T-helper 1 cell treated with Interleukin-12 subunit alpha and Interleukin-12 subunit beta and Interleukin-4 antibody, amounts not matched to agents 30 μg/mL and 1 μg/mL, for 36 hours (primary cell): ENCODE measurements at regions not wholly inside any gene's neighbourhood (a gene's known extent, or its start where the extent isn't known, plus 50 kb on each side); places are given as distances from the start of the nearest gene placed in this dataset.

Experiments used
- H3K27ac Mint-ChIP-seq: one replicate; pipeline ENCODE4 v1.8.0; 2021; ENCODE audit warnings: mild to moderate bottlenecking, mixed read lengths
- H3K27me3 Mint-ChIP-seq: one replicate; pipeline ENCODE4 v1.8.0; 2021; ENCODE audit warnings: low read depth, mixed read lengths
- H3K36me3 Mint-ChIP-seq: one replicate; pipeline ENCODE4 v1.8.0; 2021; ENCODE audit warnings: low read depth, mixed read lengths
- H3K4me1 Mint-ChIP-seq: one replicate; pipeline ENCODE4 v1.8.0; 2021; ENCODE audit warnings: low read depth, mixed read lengths
- H3K4me3 Mint-ChIP-seq: one replicate; pipeline ENCODE4 v1.8.0; 2021; ENCODE audit warnings: mild to moderate bottlenecking, moderate library complexity, mixed read lengths
- H3K9me3 Mint-ChIP-seq: one replicate; pipeline ENCODE4 v1.8.0; 2021; ENCODE audit warnings: mixed read lengths

DNA sequence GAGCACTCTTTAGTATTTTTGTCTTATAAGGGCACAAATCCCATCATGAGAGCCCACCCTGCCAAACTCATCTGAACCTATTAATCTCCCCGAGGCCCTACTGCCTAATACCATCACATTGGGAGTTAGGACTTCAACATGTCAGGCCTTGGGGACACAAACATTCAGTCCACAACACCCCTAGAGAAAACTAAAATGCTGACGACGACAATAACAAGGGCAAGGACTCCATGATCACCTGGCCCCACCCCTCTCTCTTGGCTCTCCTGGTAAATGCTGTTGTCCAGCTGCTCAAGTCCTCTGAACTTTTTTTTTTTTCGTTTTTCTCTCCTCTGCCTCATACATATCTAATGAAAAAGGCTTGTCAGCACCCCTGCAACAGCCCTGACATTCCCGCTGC is 118.8 kb upstream of the MKI67 start:
- Mint-ChIP-seq H3K4me1 (no peaks in the 10 kb centered on the region), H3K9me3 (no peaks in the 10 kb centered on the region), H3K4me3 (no peak overlapping the region), H3K36me3 (no peaks in the 10 kb centered on the region), H3K27me3 (no peaks in the 10 kb centered on the region), H3K27ac (no peak overlapping the region)

DNA sequence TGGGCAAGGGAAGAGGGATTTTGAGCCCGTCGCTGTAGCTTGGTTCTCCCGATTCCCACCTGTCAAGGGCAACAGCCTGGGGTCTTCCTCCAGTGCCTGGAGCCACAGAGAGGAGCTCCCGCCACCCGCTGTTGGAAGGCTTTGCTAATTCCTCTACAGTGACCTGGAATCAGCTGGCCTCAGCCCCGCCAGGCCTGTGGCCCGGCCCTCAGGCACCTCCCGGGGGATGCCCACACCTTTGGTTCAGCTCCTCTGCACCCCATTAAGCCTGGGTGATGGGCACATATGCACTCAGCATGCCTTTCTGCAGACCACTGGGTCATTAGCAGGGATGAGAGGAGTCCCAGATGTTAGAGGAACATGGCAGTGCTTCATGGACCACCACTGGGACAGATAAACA is 121.4 kb upstream of the MKI67 start:
- H3K27me3 Mint-ChIP-seq: no peaks in the 10 kb centered on the region
- H3K27ac Mint-ChIP-seq: no peak overlapping the region

DNA sequence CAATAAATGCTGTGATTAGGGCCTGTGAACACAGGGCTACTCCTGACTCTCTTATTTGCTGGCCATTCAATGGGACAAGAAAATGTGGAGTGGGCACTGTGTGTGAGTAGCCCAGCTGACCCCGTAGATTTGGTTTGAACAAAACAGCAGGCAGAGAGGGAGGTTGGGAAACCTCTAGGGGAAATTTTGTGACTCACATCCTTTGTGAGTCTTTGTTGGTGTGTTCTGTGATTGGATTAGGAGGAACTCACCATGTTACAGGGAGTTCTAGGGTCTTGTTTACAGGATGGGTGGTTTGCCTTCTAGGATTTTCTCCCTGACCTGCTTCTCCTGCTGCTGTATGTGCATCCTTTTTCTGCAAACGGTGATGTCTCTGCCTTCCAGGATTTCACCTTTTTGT is 128.3 kb upstream of the MKI67 start:
- Mint-ChIP-seq H3K27me3 (peaks cover 4% of the 10 kb centered on the region), H3K4me1 (peaks cover 7% of the 10 kb centered on the region), H3K36me3 (no peaks in the 10 kb centered on the region), H3K9me3 (no peaks in the 10 kb centered on the region), H3K27ac (no peak overlapping the region), H3K4me3 (no peak overlapping the region)

More for the DNA sequence above, 121.4 kb upstream of the MKI67 start:
- Mint-ChIP-seq H3K36me3 (no peaks in the 10 kb centered on the region), H3K9me3 (no peaks in the 10 kb centered on the region), H3K4me1 (no peaks in the 10 kb centered on the region), H3K4me3 (no peak overlapping the region)

DNA sequence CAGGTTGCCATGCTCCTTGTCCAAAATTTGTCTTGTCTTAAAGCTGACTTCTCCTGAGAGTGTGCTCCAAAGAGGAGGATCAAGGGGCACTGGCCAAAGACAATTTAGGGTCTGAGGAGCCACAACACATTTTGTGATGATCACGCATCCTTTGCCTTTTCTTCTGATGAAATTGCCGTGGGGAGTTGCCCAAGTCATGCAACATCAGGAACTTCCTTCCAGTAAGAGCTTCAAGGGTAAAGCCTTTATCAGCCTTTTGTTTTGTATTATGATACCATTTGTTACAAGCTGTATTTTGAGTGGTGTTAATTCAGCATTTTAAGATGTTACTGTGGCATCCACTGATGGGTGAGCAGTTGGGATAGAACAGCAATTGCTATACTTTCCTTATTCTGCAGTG is 131.2 kb upstream of the MKI67 start:
- Mint-ChIP-seq H3K27me3 (peaks cover 4% of the 10 kb centered on the region), H3K27ac (no peak overlapping the region), H3K9me3 (no peaks in the 10 kb centered on the region), H3K4me1 (peaks cover 7% of the 10 kb centered on the region), H3K4me3 (no peak overlapping the region), H3K36me3 (no peaks in the 10 kb centered on the region)

DNA sequence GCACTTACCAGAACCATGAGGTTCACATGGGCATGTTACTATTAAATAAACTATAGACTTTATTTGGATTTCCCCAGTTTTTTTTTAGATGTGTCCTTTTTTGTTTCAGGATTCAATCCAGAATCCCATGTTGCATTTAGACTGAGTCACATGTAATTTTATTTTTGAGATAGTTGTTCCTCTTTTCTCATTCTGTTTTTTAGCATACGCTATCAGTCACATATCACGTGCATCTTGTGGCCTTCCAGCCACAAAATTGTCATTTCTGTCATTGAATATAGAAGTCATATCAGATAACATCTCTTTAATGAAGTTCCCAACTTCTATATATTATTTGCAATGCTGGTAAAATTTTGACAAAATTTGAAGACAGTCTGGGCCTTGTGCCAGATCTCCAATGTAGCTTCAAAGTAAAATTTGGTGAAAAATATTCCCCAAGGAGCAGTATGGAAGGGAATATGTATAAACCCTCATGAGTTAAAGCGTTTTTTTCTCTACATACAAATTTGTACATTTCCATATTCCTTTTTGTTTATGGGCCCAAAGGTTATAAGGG is 132.3 kb upstream of the MKI67 start:
- Mint-ChIP-seq H3K4me3 (no peak overlapping the region), H3K4me1 (peaks cover 7% of the 10 kb centered on the region), H3K27me3 (peaks cover 5% of the 10 kb centered on the region), H3K36me3 (no peaks in the 10 kb centered on the region), H3K9me3 (no peaks in the 10 kb centered on the region), H3K27ac (no peak overlapping the region)

DNA sequence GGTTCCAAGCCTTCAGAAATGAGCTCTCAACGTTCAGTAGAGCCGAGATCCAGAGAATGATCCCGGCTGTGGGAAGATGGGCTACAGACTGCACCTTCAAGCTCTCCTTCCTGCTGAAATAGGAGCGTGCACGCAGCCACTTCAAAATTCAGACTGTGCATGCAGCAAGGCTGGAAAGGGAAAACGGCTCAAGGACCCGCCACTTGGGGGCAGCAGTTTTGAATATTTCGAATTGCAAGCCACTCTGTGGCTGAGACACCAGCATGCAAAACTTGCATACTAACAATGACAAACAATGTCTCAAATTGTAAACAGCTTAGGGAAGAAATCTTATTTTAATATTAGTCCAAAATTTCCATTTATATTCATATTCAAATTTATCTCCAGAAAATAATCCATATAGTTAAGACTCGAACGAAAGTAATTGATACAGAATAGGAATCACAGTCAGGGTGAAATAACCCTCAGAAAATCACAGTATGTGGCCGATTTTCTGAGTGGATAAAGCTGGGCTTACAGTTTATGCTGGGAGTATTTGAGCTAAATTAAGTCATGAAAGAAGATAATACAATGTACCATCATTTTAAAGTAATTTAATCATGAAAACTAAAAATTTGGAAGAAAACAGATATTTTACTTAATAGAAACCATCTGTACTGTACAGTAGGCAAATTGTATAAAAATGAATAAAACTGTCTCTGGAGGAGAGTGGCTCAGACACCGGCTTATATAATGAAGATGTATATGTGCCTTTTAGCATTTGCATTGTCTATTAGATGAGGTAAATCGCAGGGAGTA is 137.9 kb upstream of the MKI67 start:
- Mint-ChIP-seq H3K4me1 (no peaks in the 10 kb centered on the region), H3K27ac (no peak overlapping the region), H3K36me3 (no peaks in the 10 kb centered on the region), H3K27me3 (peaks cover 35% of the 10 kb centered on the region), H3K9me3 (no peaks in the 10 kb centered on the region), H3K4me3 (no peak overlapping the region)

DNA sequence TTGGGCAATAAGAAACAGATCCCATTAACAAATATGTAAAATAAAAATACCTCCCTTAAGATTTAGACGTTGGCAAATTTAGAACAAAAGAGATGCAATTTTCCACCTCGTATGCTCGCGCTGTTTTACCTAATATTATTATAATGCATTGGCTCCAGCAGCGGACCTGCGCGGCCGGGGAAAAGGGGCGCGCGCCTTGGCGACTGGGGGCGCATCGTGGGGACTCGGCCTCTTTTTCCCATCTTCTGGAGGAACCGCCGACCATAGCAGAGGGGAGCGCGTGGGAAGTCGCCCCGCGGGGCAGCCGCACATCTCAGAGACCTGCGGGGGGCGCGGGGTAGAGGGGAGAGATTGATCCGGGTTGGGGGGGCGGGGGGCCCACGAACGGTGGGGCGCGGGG is 139.4 kb upstream of the MKI67 start:
- Mint-ChIP-seq H3K27ac (no peak overlapping the region), H3K27me3 (peaks cover 35% of the 10 kb centered on the region), H3K36me3 (no peaks in the 10 kb centered on the region), H3K4me3 (no peak overlapping the region), H3K9me3 (no peaks in the 10 kb centered on the region), H3K4me1 (no peaks in the 10 kb centered on the region)

DNA sequence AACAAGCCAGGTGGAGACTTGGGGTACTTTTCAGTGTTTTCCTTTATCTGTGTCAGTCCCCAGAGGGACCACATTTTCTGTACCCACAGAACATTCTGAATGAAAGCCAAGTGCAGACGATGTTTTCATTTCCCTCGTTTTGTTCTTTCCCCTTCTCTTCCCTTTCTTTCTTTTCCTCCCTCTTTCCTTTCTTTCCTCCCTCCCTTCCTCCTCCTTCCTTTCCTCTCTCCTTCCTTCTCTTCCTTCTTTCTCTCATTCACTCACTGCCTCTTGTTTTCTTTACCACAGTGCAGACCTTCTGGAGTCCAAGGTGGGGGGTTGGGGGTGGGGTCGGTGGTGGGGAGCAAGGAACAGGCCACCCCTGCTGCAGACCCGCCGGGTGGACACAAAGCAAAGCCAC is 141.4 kb upstream of the MKI67 start:
- Mint-ChIP-seq H3K36me3 (no peaks in the 10 kb centered on the region), H3K27me3 (peaks cover 44% of the 10 kb centered on the region)

DNA sequence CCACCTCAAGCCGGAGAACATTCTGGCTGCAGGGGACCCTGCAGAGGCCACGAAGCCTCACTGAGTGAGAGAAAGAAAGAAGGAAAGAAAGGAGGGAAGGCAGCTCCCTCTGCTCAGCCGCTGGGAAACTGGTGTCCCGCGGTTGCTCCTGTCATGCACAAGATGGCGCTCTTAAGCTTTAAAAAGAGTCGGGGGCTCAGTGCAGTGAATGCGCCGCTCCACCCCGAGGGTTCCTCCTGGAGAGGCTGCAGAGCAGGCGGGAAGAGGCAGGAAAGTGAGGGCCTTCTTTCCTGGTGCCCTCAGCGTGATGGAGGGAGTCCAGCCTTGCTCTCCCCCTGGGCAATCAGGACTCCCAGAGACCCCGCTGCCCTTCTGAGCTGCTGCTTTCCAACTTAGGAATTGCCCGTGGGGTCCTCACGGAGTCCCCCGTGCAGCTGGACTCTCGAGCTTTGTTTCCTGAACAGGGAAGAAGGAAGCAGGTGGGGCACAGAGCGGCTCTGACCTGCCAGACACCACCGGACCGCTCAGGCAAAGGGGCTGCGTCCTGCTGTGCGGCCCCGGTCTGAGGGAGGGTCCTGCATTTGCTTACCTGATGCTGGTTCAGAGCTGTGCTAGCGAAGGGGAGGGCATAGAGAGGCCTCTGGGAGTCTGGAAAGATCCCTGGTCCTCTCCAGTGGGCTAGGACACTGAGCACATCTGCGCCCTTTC is 141.9 kb upstream of the MKI67 start:
- H3K27ac Mint-ChIP-seq: no peak overlapping the region
- H3K9me3 Mint-ChIP-seq: no peaks in the 10 kb centered on the region
- H3K36me3 Mint-ChIP-seq: no peaks in the 10 kb centered on the region
- H3K27me3 Mint-ChIP-seq: peaks cover 44% of the 10 kb centered on the region
- H3K4me3 Mint-ChIP-seq: no peak overlapping the region
- H3K4me1 Mint-ChIP-seq: no peaks in the 10 kb centered on the region

More for the DNA sequence above, 141.4 kb upstream of the MKI67 start:
- Mint-ChIP-seq H3K27ac (no peak overlapping the region), H3K4me3 (no peak overlapping the region), H3K9me3 (no peaks in the 10 kb centered on the region), H3K4me1 (no peaks in the 10 kb centered on the region)

DNA sequence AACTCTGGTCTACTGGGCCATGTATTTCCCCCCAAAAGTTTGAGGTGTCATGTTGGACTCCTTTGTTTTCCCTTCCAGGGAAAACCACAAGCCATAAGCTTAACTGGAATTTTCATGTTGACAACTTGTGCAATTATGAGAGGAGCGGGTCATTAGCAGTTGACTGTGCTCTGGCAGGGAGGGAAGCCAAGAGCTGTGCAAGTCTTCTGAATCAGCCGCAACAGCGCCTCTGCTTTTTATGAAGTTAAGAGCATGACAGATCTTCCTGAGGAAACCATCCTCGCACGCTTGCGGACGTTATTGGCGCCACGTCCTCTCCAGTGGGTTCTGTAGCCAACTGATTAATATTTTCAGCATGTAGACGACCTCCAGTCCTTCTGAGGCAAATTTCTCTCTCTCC is 148.7 kb upstream of the MKI67 start:
- Mint-ChIP-seq H3K9me3 (no peaks in the 10 kb centered on the region), H3K4me3 (peak overlapping the region; percentile 0), H3K4me1 (peaks cover 8% of the 10 kb centered on the region), H3K36me3 (no peaks in the 10 kb centered on the region), H3K27ac (no peak overlapping the region), H3K27me3 (peaks cover 55% of the 10 kb centered on the region)

DNA sequence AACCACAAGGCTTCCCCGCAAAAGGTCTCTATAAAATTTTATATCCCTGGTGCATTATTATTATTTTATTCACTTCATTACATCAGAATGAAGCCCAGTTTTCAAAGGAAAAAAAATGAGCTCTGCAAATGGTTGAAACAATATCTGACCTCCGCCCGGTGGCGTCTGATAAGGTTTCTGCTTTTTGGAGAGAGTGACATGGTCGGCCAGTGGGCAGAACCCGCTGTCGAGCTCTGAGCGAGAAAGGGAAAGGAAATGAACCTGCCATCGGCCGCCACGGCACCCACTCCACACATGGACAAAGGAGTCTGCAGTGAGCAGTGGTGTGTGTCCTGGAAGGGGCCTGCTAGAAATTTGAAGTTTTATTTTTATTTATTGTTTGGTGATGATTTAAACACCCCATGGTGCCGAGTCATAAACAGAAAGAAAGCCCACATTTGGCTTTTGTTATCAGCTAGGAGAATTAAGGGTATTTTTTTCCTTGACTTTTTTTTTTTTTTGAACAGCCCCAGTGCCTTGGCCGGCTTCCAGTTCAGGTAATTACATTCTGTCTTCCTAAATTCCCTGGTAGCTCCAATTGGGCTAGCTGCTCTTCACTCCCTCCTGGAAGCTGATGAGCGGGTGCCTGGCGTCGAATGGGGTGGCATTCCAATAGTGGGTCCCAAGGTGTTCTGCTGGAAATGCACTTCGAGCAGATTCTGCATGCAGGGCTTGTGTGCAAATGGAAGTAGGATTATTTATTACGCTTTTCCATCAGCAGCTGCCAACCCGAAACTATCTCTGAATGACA is 149.4 kb upstream of the MKI67 start:
- no peak overlapping the region for H3K27ac Mint-ChIP-seq
- H3K9me3 Mint-ChIP-seq: no peaks in the 10 kb centered on the region
- H3K36me3 Mint-ChIP-seq: no peaks in the 10 kb centered on the region
- H3K4me3 Mint-ChIP-seq: peak overlapping the region; percentile 0
- peaks cover 55% of the 10 kb centered on the region for H3K27me3 Mint-ChIP-seq
- H3K4me1 Mint-ChIP-seq: peaks cover 8% of the 10 kb centered on the region

DNA sequence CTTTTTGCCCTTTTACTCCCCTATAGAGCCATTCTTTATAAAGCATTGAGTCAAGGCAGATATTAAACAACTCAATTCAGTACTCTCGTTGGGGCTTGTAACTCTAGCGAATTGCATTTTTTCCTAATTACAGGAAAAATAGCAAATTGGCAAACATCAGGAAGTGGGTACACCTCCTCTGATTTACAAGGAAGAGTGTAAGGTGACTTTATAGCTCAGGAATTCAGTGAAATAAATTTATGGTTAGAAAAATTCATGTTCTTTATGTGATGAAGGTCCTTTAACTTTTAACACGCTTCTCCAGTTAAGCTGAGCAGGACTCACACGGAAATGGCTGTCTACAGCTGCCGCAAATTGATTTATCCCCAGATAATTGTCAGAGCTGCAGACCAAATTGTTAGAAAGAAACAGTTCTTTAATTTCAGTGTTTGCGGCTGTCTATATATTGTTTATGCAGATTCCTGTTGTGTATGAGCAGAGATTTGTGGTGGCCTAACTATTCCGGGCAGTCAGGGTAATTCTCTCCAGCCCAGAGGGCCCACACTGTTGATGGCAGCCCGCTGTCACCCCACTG is 151.1 kb upstream of the MKI67 start:
- peaks cover 46% of the 10 kb centered on the region for H3K27me3 Mint-ChIP-seq
- H3K36me3 Mint-ChIP-seq: no peaks in the 10 kb centered on the region

DNA sequence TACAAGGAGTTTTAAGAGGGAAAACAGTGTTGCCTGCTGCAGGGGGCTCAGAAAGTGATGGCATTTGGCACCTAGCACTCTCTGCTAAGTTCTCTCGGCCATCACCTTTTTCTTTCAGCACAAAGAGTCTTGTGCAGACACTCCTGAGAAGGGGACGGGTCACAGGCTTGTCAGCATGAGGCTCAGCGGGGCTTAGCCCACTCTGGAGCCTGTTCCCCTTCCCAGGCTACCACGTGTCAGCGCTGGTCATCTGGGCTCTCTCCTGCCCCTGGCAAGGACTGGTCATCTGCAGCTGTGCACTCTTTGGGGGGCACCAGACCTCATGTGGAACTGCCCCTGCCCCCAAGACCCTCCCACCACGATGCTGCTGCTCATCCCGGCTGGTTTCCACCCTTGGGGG is 152.1 kb upstream of the MKI67 start:
- no peak overlapping the region for H3K27ac Mint-ChIP-seq
- peaks cover 8% of the 10 kb centered on the region for H3K4me1 Mint-ChIP-seq
- no peaks in the 10 kb centered on the region for H3K9me3 Mint-ChIP-seq
- H3K4me3 Mint-ChIP-seq: no peak overlapping the region
- H3K36me3 Mint-ChIP-seq: no peaks in the 10 kb centered on the region
- H3K27me3 Mint-ChIP-seq: peaks cover 44% of the 10 kb centered on the region

More for the DNA sequence above, 151.1 kb upstream of the MKI67 start:
- Mint-ChIP-seq H3K4me1 (peaks cover 8% of the 10 kb centered on the region), H3K27ac (no peak overlapping the region), H3K4me3 (no peak overlapping the region), H3K9me3 (no peaks in the 10 kb centered on the region)

DNA sequence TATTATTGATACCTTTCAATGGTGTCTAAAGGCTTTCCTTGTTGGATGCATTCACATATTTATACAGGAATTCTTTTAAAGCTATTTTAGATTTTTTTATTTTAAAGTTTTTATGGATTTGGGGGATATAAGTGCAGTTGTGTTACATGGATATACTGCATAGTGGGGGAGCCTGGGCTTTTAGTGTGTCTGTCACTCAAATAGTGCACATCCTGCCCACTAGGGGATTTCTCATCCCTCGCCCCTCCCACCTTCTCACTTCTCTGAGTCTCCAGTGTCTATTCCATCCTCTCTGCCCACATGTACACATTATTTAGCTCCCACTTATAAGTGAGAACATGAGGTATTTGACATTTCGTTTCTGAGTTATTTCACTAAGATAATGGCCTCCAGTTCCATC is 154.0 kb upstream of the MKI67 start:
- no peak overlapping the region for H3K4me3 Mint-ChIP-seq
- H3K9me3 Mint-ChIP-seq: no peaks in the 10 kb centered on the region
- peaks cover 34% of the 10 kb centered on the region for H3K27me3 Mint-ChIP-seq
- no peak overlapping the region for H3K27ac Mint-ChIP-seq
- peaks cover 3% of the 10 kb centered on the region for H3K4me1 Mint-ChIP-seq
- H3K36me3 Mint-ChIP-seq: no peaks in the 10 kb centered on the region
